DMS153 treated with DMSO at 0.1 percent for 48 hours (cell line): ENCODE measurements at regions not wholly inside any gene's neighbourhood (a gene's known extent, or its start where the extent isn't known, plus 50 kb on each side); places are given as distances from the start of the nearest gene placed in this dataset.
"Not testable (repeated sequence)": the region's sequence is repeated elsewhere in the genome, so short reads cannot be mapped to it uniquely, and the experiment has no call there.

Experiments used
- DNase-seq: peaks from one replicate; lab custom pipeline; 2025; ENCODE audit not compliant: unreplicated experiment; lab: John Stamatoyannopoulos, UW

- no peak for DNase-seq
Observed at GRCh38 chr6:27183060-27183832, 64.3 kb upstream of the PRSS16 start.

GRCh38 chr6:27187231-27188060 is 60.1 kb upstream of the PRSS16 start:
- DNase-seq = no peak

GRCh38 chr6:27188061-27188884 is 59.2 kb upstream of the PRSS16 start:
- DNase-seq = no peak

- DNase-seq = peak; percentile 69
Observed at GRCh38 chr6:27188885-27189418, 58.5 kb upstream of the PRSS16 start.

- DNase-seq = no peak
Observed at GRCh38 chr6:27190126-27190525, 57.4 kb upstream of the PRSS16 start.

GRCh38 chr6:27194453-27194852 is 53.0 kb upstream of the PRSS16 start:
- DNase-seq = not testable (repeated sequence)

GRCh38 chr6:27195547-27195946 is 52.0 kb upstream of the PRSS16 start:
- DNase-seq = not testable (repeated sequence)
